ENCODE measurements at regions not wholly inside any gene's neighbourhood (a gene's known extent, or its start where the extent isn't known, plus 50 kb on each side); places are given as distances from the start of the nearest gene placed in this dataset.
A peak's percentile ranks its signal among the peaks of the same experiment; 100 is the strongest.

GRCh38 chr6:8193541-8193940, 91.2 kb upstream of the EEF1E1 start:
- FAIRE-seq (no peak), DNase-seq (ENCODE audit: insufficient read length, low spot score) (no peak)
- no peak for TF ChIP-seq POLR2A (IDR thresholded peaks at IDR 0.05; ENCODE audit: low read depth, low read length)
- TF ChIP-seq TAF1 (IDR thresholded peaks at IDR 0.05; ENCODE audit: low read depth, low read length), result no peak

GRCh38 chr6:8192597-8192996, 90.2 kb upstream of the EEF1E1 start:
- TF ChIP-seq PAX5 (IDR thresholded peaks at IDR 0.05; ENCODE audit: insufficient read depth, low read length, severe bottlenecking) (no peak), POLR2AphosphoS5 (IDR thresholded peaks at IDR 0.05; ENCODE audit: low read depth, low read length) (no peak), POU2F2 (IDR thresholded peaks at IDR 0.05; ENCODE audit: low read depth, low read length) (no peak), TAF1 (IDR thresholded peaks at IDR 0.05; ENCODE audit: low read depth, low read length) (no peak), POLR2A (IDR thresholded peaks at IDR 0.05; ENCODE audit: low read depth, low read length) (no peak), SPI1 (IDR thresholded peaks at IDR 0.05; ENCODE audit: low read depth, low read length) (no peak)
- DNase-seq (ENCODE audit: insufficient read length, low spot score), result no peak
- FAIRE-seq, result no peak

DNA sequence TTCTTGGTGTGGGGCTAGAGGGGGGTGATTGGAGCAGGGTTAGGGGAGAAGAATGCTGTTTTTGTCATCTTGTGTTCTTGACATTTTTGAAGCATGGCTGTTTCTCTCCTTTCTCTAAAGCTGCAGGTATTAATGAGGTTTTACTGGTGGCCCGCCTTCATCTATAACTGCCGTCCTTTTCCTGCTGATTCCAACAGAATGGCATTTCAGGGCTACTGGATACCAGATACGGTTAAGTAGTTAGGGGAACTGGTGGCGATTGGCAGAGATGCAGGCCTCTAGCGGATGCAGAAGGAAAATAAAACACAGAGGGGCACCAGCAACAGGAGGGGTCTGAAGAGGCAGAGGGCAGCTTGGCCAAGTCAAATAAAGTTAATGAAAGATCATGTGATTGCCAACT, 89.7 kb upstream of the EEF1E1 start:
- FAIRE-seq (no peak), DNase-seq (ENCODE audit: insufficient read length, low spot score) (no peak)
- no peak for TF ChIP-seq POLR2AphosphoS5 (IDR thresholded peaks at IDR 0.05; ENCODE audit: low read depth, low read length)

DNA sequence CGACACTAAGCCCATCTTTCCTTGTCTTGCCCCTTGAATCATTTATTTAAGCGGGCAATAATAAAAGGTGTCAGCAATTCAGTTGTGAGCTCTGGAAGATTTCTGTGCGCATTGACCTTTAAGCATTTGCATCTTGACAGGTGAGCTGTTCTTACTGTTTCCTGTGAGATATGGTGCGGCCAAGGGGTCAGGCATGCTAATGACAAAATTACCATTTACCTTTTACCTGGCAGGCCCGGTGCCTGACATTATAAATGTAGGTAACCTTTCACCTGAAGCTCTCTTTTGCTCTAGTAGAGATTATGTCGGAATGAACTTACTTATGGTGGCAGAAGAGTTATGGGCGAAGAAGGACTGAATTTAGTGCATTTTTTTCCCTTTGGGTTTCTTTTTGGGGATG, 89.3 kb upstream of the EEF1E1 start:
- FAIRE-seq (no peak), DNase-seq (ENCODE audit: insufficient read length, low spot score) (no peak)
- TF ChIP-seq POU2F2 (IDR thresholded peaks at IDR 0.05; ENCODE audit: low read depth, low read length) (no peak), SPI1 (IDR thresholded peaks at IDR 0.05; ENCODE audit: low read depth, low read length) (no peak), TAF1 (IDR thresholded peaks at IDR 0.05; ENCODE audit: low read depth, low read length) (no peak), POLR2A (IDR thresholded peaks at IDR 0.05; ENCODE audit: low read depth, low read length) (no peak), PAX5 (IDR thresholded peaks at IDR 0.05; ENCODE audit: insufficient read depth, low read length, severe bottlenecking) (no peak)

GRCh38 chr6:8187209-8187608, 84.9 kb upstream of the EEF1E1 start:
- FAIRE-seq (no peak), DNase-seq (ENCODE audit: insufficient read length, low spot score) (no peak)
- no peak for TF ChIP-seq TAF1 (IDR thresholded peaks at IDR 0.05; ENCODE audit: low read depth, low read length)
- no peak for TF ChIP-seq POU2F2 (IDR thresholded peaks at IDR 0.05; ENCODE audit: low read depth, low read length)
- no peak for TF ChIP-seq PAX5 (IDR thresholded peaks at IDR 0.05; ENCODE audit: insufficient read depth, low read length, severe bottlenecking)

GRCh38 chr6:8182902-8183665, 80.7 kb upstream of the EEF1E1 start:
- FAIRE-seq (no peak), DNase-seq (ENCODE audit: insufficient read length, low spot score) (no peak)
- TF ChIP-seq TAF1 (IDR thresholded peaks at IDR 0.05; ENCODE audit: low read depth, low read length) (no peak), POLR2AphosphoS5 (IDR thresholded peaks at IDR 0.05; ENCODE audit: low read depth, low read length) (no peak), SPI1 (IDR thresholded peaks at IDR 0.05; ENCODE audit: low read depth, low read length) (no peak), PAX5 (IDR thresholded peaks at IDR 0.05; ENCODE audit: insufficient read depth, low read length, severe bottlenecking) (no peak), POU2F2 (IDR thresholded peaks at IDR 0.05; ENCODE audit: low read depth, low read length) (no peak), POLR2A (IDR thresholded peaks at IDR 0.05; ENCODE audit: low read depth, low read length) (no peak)

DNA sequence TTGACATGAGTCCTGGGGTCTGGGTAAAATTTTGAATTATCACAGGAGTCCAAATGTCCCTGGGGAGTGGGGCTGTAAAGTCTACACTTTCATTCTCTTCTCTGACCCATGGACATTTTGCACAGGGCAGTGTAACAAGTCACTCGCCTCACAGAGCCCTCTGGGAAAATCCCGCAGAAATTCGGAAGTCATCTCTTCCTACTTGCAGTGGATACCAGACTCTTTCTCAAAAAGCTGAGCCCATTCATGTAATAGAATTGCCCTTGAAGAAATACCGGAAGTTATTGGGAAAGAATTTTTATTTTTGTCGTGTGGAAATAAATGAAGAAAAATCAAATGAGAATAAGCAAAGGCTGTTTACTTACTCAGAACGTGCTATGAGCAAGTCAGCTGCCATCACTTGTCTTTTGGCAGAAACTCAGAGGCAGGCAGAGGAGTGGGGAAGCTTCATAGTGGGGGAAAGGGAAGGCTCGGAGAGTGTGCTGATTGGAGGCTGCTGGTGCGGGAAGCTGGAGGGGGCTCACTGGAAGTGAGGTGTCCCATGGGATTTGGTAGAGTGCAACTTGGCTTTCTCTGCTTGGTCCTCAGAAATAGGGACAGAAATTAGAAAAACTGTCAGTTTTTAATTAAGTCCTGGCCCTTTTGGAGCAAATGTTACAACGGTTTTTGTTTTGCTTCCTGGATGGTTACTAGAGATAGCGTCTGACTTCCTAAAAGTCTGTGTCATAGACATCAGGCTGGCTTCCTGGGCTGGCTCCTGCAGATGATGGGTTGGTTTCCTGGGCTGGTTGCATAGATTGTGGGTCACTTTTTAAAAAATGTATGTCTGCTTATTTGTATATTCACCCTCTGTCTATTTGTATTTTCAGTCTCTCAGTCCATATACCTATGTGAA, 79.8 kb upstream of the EEF1E1 start:
- TF ChIP-seq POLR2AphosphoS5 (IDR thresholded peaks at IDR 0.05; ENCODE audit: low read depth, low read length), result no peak
- no peak for TF ChIP-seq SPI1 (IDR thresholded peaks at IDR 0.05; ENCODE audit: low read depth, low read length)
- no peak for TF ChIP-seq POLR2A (IDR thresholded peaks at IDR 0.05; ENCODE audit: low read depth, low read length)
- no peak for TF ChIP-seq POU2F2 (IDR thresholded peaks at IDR 0.05; ENCODE audit: low read depth, low read length)
- TF ChIP-seq TAF1 (IDR thresholded peaks at IDR 0.05; ENCODE audit: low read depth, low read length), result no peak
- TF ChIP-seq PAX5 (IDR thresholded peaks at IDR 0.05; ENCODE audit: insufficient read depth, low read length, severe bottlenecking), result no peak
- DNase-seq (ENCODE audit: insufficient read length, low spot score) (no peak), FAIRE-seq (no peak)

- no peak for DNase-seq (ENCODE audit: insufficient read length, low spot score)
- TF ChIP-seq POLR2AphosphoS5 (IDR thresholded peaks at IDR 0.05; ENCODE audit: low read depth, low read length), result no peak
- TF ChIP-seq SPI1 (IDR thresholded peaks at IDR 0.05; ENCODE audit: low read depth, low read length), result 0 out of 2 replicates have a peak, but pooled peaks have one; percentile 22
Observed at GRCh38 chr6:8181160-8181881, 79.0 kb upstream of the EEF1E1 start.

GRCh38 chr6:8180327-8181159, 78.2 kb upstream of the EEF1E1 start:
- FAIRE-seq (no peak), DNase-seq (ENCODE audit: insufficient read length, low spot score) (no peak)
- TF ChIP-seq TAF1 (IDR thresholded peaks at IDR 0.05; ENCODE audit: low read depth, low read length) (no peak), POLR2A (IDR thresholded peaks at IDR 0.05; ENCODE audit: low read depth, low read length) (no peak), PAX5 (IDR thresholded peaks at IDR 0.05; ENCODE audit: insufficient read depth, low read length, severe bottlenecking) (no peak), SPI1 (IDR thresholded peaks at IDR 0.05; ENCODE audit: low read depth, low read length) (no peak), POLR2AphosphoS5 (IDR thresholded peaks at IDR 0.05; ENCODE audit: low read depth, low read length) (no peak), POU2F2 (IDR thresholded peaks at IDR 0.05; ENCODE audit: low read depth, low read length) (no peak)

More at GRCh38 chr6:8181160-8181881, 79.0 kb upstream of the EEF1E1 start:
- FAIRE-seq, result no peak
